IPS-18c (cell line): ENCODE measurements at regions not wholly inside any gene's neighbourhood (a gene's known extent, or its start where the extent isn't known, plus 50 kb on each side); places are given as distances from the start of the nearest gene placed in this dataset.

Experiments used
- H3K4me3 ChIP-seq: 2 replicates; pipeline ENCODE4 v1.7.0; 2013; ENCODE audit warnings: low read depth, mild to moderate bottlenecking, low read length, moderate library complexity; ENCODE audit not compliant: insufficient read depth
- H3K9me3 ChIP-seq: one replicate; pipeline ENCODE4 v1.6.1; 2013; ENCODE audit warnings: mild to moderate bottlenecking, low read length, moderate library complexity; ENCODE audit not compliant: control insufficient read depth, insufficient read depth

DNA sequence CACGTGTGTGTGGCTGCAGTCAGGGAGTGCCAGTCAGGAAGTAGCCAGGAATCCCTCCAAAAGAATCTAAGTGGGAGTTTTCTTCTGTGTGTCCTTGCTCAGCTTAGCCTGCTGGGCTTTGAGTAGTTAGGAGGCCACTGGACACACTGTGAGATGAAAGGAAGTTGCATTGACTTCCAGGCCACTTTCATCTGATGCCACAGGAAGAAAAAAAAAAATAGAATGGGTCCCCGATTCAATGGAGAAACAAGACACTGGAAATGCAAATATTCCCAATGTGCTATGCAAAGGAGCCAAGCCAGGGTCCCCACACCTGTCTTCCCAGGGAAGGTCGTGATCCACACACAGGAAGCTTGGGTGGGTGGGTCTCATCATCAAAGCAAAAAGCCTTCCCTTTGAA, 95.6 kb upstream of the E2F8 start:
- peaks cover 2% of the 10 kb centered on the region for H3K9me3 ChIP-seq
- no peak overlapping the region for H3K4me3 ChIP-seq

DNA sequence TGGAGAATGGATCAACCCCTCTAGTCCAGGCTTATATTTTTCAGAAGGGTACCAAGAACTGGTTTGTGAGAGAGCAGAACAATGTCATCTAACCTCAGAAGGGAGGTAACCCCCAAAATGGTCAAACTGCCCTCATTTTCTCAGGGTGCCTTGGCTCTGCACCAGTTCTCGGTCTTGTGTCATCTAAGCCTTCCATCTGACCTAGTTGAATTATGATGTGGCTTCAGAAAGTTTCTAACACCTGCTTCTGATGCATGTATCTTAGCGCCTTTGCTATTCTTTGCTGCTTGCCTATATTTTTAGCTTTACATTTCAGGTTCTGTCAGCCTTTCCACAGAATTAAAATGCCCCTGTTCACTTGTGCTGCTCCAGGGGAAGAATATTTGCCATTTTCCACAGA, 91.7 kb upstream of the E2F8 start:
- H3K9me3 ChIP-seq = peaks cover 2% of the 10 kb centered on the region

DNA sequence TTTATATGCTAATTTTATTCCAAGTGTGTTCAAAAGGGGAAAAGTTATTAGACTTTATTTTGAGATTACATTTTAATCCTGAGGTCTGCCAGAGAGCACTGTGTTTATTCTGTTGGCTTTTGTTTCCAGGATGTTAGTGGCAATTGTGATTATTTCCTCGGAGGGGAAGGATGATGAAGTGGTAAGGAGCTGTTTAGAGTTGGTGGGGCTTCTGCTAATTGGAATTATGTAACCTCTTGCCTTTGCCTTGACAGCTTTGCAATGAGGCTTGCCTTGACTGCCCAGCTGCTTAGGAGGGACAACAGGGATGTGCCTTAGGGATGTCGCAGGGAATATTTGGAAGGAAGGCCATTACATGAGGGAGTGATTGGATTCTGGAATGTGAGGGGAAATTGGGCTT, 89.7 kb upstream of the E2F8 start:
- Histone ChIP-seq H3K9me3 (peaks cover 2% of the 10 kb centered on the region), H3K4me3 (no peak overlapping the region)

More for the DNA sequence above, 91.7 kb upstream of the E2F8 start:
- no peak overlapping the region for H3K4me3 ChIP-seq

DNA sequence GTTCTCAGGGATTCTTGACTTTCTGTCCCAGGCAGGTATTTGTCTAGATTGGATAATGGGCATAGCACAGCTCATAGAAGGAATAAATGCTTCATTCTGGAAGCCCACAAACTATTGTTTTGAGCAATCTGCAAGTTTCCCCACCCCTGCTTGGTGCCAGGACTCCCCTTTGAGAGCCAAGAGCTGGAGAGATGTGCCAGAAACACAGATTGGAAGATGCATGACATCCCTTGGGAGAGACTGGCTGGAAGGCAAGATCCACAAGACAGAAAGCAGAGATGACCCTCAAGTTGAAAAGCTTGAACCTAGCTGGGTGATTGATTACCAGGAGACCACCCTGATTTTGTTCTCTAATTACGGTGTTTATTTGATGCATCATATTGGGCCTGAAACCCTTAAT, 89.2 kb upstream of the E2F8 start:
- Histone ChIP-seq H3K9me3 (peaks cover 2% of the 10 kb centered on the region), H3K4me3 (no peak overlapping the region)

DNA sequence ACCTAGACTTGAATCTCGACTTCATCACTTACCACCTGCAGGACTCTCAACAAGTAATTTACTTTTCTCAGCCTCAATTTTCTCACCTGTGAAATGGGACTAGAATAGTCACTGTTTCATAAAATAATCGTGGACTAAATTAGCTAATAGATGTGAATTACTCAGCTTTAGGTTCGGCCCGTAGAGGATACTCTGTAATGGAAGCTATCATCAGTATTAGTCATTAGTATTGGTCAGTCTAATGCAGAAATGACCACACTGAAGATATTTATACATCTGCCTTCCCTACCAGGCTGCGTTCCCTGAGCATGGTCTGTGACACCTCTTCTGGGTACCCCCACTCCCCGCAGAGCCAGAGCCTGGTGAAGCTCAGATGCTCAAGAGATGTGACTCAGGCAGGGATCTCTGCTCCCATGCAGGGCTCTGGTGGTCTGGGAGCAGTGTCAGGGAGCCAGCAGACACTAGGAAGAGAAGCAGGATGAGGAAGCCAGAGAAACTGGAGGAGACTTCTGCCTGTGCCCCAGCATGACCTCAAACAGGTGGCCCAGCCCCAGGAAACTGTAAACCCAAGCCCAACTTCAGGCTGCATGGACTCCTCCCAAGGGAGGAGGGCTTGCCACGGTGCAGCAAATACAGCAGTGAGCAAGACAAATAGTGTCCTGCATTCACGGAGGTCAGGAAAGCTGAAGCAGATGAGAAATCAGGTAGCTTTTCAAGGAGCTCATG, 88.0 kb upstream of the E2F8 start:
- H3K9me3 ChIP-seq = peaks cover 2% of the 10 kb centered on the region
- H3K4me3 ChIP-seq = no peak overlapping the region

DNA sequence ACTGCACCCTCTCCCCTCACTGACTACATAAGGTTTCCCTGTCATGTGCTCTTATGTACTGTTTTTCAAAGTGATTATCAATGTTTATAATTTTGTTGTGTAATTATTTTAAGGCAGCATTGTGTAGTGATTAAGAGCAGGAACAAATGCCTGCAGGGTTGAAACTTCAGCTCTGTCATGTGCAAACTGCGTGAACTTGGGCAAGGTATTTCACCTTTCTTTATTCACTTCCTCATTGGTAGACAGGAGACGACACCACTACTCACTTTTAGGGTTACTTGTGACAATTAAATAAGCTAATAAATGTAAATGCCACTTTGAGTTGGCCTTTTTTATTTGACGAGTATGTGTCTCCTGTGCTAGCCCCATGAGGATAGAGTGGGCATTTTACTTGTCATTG, 86.5 kb upstream of the E2F8 start:
- Histone ChIP-seq H3K4me3 (no peak overlapping the region), H3K9me3 (no peaks in the 10 kb centered on the region)

DNA sequence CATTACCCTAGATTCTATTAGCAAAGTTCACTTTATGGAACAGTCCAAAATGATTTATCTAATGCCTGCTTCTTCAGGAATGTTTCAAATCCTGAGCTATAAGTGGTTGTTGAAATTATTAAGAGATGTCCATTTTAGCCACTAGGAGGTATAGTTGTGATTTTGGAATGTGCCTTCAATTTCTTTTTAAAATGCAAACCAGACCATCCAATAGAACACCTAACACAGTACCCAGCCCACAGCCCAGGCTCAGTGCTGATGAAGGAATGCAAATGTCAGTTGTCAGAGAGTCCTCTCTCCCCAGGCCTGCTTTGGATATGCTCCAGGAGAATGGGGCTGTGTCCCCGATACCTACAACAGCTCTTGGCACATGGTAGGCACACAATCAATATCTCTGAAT, 85.8 kb upstream of the E2F8 start:
- Histone ChIP-seq H3K9me3 (no peaks in the 10 kb centered on the region), H3K4me3 (no peak overlapping the region)

DNA sequence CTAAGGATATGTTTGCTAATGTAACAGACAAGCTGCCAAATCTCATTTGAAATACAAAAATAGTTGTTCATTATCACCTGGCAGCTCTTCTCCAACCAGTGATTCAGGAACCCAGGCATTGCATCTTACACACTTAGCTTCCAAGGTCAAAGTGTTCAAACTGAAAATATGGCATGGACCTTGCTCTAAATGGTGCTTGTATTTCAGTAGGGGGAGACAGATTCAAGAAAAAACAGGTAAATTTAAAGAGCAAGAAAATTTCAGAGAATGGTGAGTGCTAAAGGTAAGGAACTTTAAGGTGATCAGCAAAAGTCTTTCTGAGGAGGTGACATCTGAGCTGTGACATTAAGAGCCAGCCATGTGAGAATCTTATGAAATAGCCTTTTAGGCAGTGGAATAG, 82.8 kb upstream of the E2F8 start:
- H3K4me3 ChIP-seq = no peak overlapping the region
- no peaks in the 10 kb centered on the region for H3K9me3 ChIP-seq

DNA sequence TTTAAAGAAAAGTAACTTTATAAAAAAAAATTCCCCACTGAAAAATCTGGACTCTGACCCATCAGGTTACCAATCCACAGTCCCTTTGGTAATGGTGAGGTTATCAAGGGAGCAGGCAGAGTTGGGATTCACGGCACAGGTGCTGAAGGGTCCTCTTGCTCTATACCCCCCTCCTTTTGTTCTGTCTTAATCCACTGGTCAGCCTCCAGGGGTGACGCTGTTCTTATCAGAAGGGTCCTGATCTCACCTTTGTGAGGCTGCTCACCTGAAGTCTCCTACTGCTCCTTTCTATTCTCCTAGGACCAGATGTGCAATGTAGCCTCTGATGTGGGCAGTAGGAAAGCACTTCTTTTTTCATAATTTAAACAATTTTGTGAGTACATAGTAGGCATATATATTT, 80.6 kb upstream of the E2F8 start:
- Histone ChIP-seq H3K9me3 (no peaks in the 10 kb centered on the region), H3K4me3 (no peak overlapping the region)

DNA sequence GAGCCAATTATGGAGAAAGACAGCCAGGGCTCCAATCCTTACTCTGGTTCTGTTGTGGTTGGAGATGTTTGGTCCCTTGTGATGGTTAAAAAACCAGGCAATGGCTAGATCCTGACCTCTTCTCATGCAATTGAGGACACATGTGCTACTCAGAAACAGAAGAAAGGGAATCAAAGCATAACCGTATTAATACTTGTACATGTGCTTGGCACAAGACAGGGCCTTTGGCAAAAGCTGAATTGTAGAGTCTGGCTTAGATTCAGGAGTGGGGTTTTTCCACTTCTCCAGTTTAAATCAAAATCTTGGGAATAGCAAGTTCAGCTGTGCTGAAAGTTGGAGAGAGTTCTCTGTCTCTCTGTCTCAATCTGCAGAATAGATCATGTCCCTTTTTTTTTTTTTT, 80.1 kb upstream of the E2F8 start:
- H3K9me3 ChIP-seq = no peaks in the 10 kb centered on the region
- H3K4me3 ChIP-seq = no peak overlapping the region

DNA sequence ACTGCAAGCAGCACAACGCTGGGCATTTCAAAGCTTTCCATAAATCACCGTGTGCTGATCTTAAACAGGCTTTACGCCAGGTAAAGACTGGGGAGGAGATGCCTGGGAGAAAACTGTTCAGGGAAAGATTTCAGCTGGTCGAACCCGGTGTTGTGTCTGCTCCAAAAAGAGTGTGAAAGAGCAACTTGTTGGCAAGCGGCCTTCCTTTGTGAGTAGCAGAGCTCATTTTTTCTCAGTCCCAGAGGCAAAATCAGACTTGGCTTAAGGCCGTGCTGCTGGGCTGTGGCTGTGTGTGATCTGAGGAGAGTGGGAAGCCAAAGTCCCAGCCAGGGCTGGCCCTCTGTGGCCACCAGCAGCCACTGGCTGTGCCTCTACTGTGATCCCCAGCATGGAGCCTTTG, 75.7 kb upstream of the E2F8 start:
- Histone ChIP-seq H3K9me3 (no peaks in the 10 kb centered on the region), H3K4me3 (no peak overlapping the region; the same call in 1 of the 2 replicates)

DNA sequence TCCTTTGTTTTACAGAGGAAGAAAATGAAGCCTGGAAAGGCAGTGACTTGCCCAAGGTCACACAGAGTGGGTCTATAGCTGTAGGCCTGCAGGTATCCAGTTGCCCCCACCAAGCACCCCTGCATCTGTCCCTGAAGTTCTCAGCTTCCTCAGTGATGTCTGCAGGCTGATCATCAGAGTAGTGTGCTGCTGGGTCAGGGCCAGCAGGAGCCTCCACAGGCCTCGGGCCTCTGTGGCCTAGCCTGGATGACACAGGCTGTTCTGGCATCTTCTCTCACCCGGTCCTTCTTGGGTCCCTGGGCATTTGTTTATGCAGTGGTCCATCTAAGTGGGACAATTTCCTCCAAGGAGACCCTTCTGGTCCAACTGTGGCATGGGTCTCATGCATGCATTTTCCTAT, 74.8 kb upstream of the E2F8 start:
- Histone ChIP-seq H3K4me3 (no peak overlapping the region), H3K9me3 (no peaks in the 10 kb centered on the region)

DNA sequence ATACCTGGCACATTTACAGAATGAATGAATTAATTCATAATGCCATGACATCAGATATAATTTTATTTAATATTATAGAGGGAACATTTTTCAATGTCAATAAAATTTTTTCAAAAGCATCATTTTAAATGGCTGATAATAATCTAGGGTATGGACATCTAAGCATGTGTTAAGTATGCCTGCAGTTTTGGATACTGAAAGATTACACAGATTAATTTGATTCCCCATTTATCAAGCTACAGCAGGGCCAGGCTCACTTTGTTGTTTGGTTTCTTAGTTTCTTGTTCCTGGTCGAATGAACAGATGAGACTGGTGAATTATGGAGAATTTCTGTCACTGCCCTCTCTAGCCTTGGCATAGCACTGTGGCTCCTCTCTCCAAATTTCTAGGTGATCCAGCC, 72.4 kb upstream of the E2F8 start:
- Histone ChIP-seq H3K4me3 (no peak overlapping the region), H3K9me3 (no peaks in the 10 kb centered on the region)

DNA sequence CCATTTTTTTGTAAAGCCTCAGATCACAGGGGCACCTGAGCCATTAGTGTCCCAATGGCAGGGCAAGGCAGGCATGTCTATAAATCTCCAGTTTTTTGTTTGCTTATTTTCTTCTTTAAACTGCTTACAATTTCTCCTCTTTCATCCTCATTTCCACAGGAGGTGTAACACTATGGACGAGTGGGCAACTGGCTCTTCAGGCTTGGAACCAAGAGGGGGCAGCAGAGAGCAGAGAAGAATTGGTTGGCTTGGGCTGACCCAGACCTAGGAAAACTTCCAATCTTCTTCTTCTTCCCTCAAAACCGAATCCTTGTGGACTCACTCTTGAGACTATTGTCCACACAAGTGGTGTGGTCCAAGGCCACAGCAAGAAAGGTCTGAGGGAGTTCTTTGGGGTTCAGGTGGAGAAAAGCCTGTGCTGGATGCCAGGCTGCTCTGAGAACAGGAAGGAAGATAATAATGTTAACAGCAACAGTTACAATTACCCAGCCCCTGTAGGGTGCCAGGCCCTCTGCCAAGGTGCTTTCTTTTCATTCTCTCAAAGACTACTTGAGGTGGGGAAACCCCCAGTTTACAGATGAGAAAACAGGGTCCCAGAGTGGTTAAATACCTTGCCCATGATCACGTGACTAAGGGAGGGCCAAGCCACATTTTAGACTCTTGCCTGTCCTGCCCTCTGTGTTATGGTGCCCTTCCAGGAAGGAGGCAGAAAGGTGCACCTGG, 70.7 kb upstream of the E2F8 start:
- Histone ChIP-seq H3K4me3 (no peak overlapping the region), H3K9me3 (no peaks in the 10 kb centered on the region)

DNA sequence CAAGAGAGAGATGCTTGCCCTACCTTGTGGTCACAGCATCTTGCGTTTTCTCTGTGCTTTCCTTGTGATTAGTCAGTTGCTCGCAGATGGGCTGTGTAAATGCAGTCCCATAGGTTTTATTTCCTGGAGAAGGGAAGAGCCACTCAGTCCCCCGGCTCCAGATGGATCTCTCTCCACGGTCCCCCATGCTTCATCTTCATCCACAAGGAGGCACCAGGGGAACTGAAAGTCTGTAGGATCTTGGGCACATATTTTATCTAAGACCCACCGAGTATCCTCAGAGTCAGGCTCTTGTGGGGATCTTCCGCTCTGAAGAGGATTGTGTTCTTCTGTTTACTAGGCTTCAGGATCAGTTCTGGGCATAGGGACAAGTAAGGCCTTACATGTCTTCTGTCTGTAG, 66.8 kb upstream of the E2F8 start:
- Histone ChIP-seq H3K9me3 (no peaks in the 10 kb centered on the region), H3K4me3 (no peak overlapping the region)

DNA sequence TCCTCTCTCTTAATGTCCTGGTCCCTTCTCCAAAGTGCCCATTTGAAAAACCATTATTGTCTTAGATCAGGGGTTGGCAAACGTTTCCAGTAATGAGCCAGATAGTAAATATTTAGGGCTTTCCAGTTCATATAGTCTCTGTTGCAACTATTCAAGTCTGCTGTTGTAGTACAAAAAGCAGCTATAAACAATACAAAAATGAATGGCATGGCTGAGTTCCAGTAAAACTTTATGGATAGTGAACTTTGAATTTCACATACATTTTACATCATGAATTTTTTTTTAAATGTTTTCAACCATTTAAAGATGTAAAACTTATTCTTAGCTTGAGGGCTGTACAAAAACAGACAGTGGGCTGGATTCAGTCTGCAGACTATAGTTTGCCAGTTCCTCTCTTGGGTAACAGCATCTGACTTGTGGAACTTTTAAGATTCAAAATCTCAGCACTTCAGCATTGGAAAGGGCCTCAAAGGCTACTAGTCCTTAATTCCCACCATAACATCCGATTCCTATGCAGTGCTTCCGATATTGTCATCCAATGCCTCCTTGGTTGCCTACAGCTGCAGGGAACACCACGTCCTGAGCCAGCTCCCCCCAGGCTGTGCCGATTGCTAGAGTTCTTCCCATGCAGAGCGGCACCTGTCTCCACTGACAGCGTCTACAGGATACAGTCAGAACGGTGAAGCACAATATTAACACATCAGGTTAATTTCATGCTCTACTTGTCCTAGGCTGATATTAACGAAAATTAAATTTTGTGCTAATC, 65.6 kb upstream of the E2F8 start:
- no peaks in the 10 kb centered on the region for H3K9me3 ChIP-seq
- H3K4me3 ChIP-seq = no peak overlapping the region

DNA sequence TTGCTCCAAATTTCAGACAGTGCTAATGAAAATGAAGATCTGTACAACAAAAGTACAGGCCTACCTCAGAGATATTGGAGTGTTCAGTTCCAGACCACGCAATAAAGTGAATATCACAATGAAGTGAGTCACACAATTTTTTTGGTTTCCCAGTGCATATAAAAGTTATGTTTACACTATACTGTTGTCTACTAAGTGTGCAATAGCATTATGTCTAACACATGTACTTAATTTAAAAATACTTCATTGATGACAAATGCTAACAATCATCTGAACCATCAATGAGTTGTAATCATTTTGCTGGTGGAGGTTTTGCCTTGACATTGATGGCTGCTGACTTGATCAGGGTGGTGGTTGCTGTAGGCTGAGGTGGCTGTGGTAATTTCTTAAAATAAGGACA, 60.6 kb upstream of the E2F8 start:
- H3K9me3 ChIP-seq = no peaks in the 10 kb centered on the region
- H3K4me3 ChIP-seq = no peak overlapping the region

DNA sequence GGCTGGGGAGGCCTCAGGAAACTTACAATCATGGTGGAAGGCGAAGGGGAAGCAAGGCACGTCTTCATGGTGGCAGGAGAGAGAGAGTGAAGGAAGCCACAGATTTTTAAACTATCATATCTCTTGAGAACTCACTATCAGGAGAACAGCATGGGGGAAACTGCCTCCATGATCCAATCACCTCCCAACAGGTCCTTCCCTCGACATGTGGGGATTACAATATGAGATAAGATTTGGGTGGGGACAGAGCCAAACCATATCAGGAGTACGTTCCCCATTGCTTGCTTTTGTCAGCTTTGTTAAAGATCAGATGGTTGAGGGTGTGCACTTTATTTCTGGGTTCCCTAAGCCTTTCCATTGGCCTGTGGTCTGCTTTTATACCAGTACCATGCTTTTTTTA, 53.7 kb upstream of the E2F8 start:
- Histone ChIP-seq H3K4me3 (no peak overlapping the region), H3K9me3 (no peaks in the 10 kb centered on the region)
